Omental fat pad (tissue), 3 donors: ENCODE measurements at regions not wholly inside any gene's neighbourhood (a gene's known extent, or its start where the extent isn't known, plus 50 kb on each side); places are given as distances from the start of the nearest gene placed in this dataset.
"Not testable (repeated sequence)": the region's sequence is repeated elsewhere in the genome, so short reads cannot be mapped to it uniquely, and the experiment has no call there.

ENCODE experiments used
- ATAC-seq: fragments of 150-250 bp; one replicate; pipeline ENCODE4 v1.9.1; 2016; ENCODE audit warnings: mild to moderate bottlenecking, moderate library complexity; ENCODE audit not compliant: low FRiP score
- DNase-seq: peaks from one replicate; pipeline ENCODE4 v3.0.0-alpha.2; 2019; ENCODE audit warnings: low spot score
- TF ChIP-seq, protein P1 (sequence below), 3 donors: fragments of 450-650 bp; IDR thresholded peaks; one replicate each; pipeline ENCODE4 v1.5.1; 2016 to 2017; ENCODE audit warnings: antibody characterized with exemption in 3 of 3, mild to moderate bottlenecking in 3 of 3, moderate library complexity in 2 of 3

- DNase-seq (no peak), ATAC-seq (no peak)
- TF ChIP-seq, protein P1, sequence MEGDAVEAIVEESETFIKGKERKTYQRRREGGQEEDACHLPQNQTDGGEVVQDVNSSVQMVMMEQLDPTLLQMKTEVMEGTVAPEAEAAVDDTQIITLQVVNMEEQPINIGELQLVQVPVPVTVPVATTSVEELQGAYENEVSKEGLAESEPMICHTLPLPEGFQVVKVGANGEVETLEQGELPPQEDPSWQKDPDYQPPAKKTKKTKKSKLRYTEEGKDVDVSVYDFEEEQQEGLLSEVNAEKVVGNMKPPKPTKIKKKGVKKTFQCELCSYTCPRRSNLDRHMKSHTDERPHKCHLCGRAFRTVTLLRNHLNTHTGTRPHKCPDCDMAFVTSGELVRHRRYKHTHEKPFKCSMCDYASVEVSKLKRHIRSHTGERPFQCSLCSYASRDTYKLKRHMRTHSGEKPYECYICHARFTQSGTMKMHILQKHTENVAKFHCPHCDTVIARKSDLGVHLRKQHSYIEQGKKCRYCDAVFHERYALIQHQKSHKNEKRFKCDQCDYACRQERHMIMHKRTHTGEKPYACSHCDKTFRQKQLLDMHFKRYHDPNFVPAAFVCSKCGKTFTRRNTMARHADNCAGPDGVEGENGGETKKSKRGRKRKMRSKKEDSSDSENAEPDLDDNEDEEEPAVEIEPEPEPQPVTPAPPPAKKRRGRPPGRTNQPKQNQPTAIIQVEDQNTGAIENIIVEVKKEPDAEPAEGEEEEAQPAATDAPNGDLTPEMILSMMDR (IDR thresholded peaks at IDR 0.05), result no peak
These were observed 510.8 kb downstream of the PLOD2 start for GRCh38 chr3:145650170-145650569.

DNA sequence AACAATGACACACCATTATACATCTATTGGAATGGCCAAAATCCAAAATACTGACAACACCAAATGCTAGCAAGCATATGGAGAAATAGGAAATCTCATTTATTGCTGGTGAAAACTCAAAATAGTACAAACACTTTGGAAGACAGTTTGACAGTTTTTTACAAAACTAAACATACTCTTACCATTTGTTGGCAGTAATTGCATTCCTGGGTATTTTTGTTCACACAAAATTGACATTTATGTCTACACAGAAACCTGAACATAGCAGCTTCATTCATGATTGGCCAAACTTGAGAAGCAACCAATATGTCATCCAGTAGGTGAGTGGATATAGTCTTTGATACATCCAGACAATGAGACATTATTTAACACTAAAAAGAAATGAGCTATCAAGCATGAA, 489.9 kb downstream of the PLOD2 start:
- ATAC-seq (no peak), DNase-seq (no peak)
- TF ChIP-seq, protein P1 (IDR thresholded peaks at IDR 0.05), result no peak

DNA sequence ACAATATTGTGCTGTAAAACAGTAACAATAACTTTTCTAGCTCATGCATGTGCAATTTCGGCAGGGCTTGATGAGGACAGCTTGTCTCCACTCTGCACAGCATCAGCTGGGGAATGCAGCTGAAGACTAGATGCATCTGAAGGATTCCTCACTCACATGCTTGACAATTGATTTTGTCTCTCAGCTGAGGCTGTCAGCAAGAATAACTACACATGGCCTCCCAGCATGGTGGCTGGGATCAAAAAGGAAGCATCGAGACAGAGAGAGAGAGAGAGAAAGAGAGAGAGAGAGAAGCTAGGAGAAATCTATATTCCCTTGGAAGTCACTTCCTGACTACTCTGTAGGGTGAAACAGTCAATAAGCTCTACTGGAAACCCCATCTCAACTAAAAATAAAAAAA, 487.1 kb downstream of the PLOD2 start:
- DNase-seq, result no peak
- TF ChIP-seq, protein P1 (IDR thresholded peaks at IDR 0.05), result no peak
- ATAC-seq, result no peak

GRCh38 chr3:145678401-145678800, 482.6 kb downstream of the PLOD2 start:
- DNase-seq (no peak), ATAC-seq (no peak)
- TF ChIP-seq, protein P1 (IDR thresholded peaks at IDR 0.05), result no peak

- no peak for DNase-seq
- TF ChIP-seq, protein P1 (IDR thresholded peaks at IDR 0.05), result no peak
- no peak for ATAC-seq
These were observed 479.8 kb downstream of the PLOD2 start for GRCh38 chr3:145681181-145681580.

DNA sequence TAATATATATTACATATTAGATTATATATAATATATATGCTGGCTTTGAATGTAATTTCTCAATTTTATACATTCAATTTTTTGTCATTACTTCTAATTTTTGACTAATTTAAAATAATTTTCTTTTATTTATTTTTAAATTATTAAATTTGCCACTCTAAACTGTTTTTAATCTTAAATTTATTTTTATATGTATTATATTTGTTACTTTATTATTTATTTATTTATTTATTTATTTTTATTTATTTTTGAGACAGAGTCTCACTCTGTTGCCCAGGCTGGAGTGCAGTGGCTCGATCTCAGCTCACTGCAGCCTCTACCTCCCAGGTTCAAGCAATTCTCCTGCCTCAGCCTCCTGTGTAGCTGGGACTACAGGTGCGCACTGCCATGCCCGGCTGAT, 473.0 kb downstream of the PLOD2 start:
- ATAC-seq, result not testable (repeated sequence)

GRCh38 chr3:145692751-145693150, 468.2 kb downstream of the PLOD2 start:
- TF ChIP-seq, protein P1 (IDR thresholded peaks at IDR 0.05), result no peak
- ATAC-seq (no peak), DNase-seq (no peak)

More for the DNA sequence above, 473.0 kb downstream of the PLOD2 start:
- not testable (repeated sequence) for DNase-seq

- DNase-seq (no peak), ATAC-seq (no peak)
- TF ChIP-seq, protein P1 (IDR thresholded peaks at IDR 0.05), result no peak
These were observed 465.0 kb downstream of the PLOD2 start for GRCh38 chr3:145696011-145696410.
